ENCODE measurements at regions not wholly inside any gene's neighbourhood (a gene's known extent, or its start where the extent isn't known, plus 50 kb on each side); places are given as distances from the start of the nearest gene placed in this dataset.

- no peak for DNase-seq
Observed at GRCh38 chr13:108439556-108439955, 170.0 kb downstream of the TNFSF13B start.

GRCh38 chr13:108444448-108444847, 174.9 kb downstream of the TNFSF13B start:
- no peak for DNase-seq

GRCh38 chr13:108448891-108449290, 179.4 kb downstream of the TNFSF13B start:
- DNase-seq, result no peak

GRCh38 chr13:108451121-108451520, 178.3 kb upstream of the MYO16 start:
- DNase-seq, result no peak

- DNase-seq, result no peak
Observed at GRCh38 chr13:108455320-108455719, 174.1 kb upstream of the MYO16 start.

- no peak for DNase-seq
Observed at GRCh38 chr13:108460043-108460442, 169.4 kb upstream of the MYO16 start.

GRCh38 chr13:108460746-108461145, 168.7 kb upstream of the MYO16 start:
- DNase-seq, result no peak

- no peak for DNase-seq
Observed at GRCh38 chr13:108463340-108463739, 166.1 kb upstream of the MYO16 start.

- no peak for DNase-seq
Observed at GRCh38 chr13:108470921-108471320, 158.5 kb upstream of the MYO16 start.

- no peak for DNase-seq
Observed at GRCh38 chr13:108475181-108475580, 154.2 kb upstream of the MYO16 start.

- no peak for DNase-seq
Observed at GRCh38 chr13:108477376-108477775, 152.0 kb upstream of the MYO16 start.

- DNase-seq, result no peak
Observed at GRCh38 chr13:108478179-108478578, 151.2 kb upstream of the MYO16 start.

GRCh38 chr13:108483981-108484380, 145.4 kb upstream of the MYO16 start:
- DNase-seq, result no peak

- no peak for DNase-seq
Observed at GRCh38 chr13:108486096-108486495, 143.3 kb upstream of the MYO16 start.

GRCh38 chr13:108494991-108495645, 134.3 kb upstream of the MYO16 start:
- no peak for DNase-seq

GRCh38 chr13:108495646-108496361, 133.6 kb upstream of the MYO16 start:
- peak; percentile 20 to 29 for DNase-seq

- DNase-seq, result peak; percentile 19 to 20
Observed at GRCh38 chr13:108496362-108497210, 132.8 kb upstream of the MYO16 start.

GRCh38 chr13:108500711-108501110, 128.7 kb upstream of the MYO16 start:
- DNase-seq, result no peak

GRCh38 chr13:108508263-108508662, 121.1 kb upstream of the MYO16 start:
- no peak for DNase-seq

- DNase-seq, result no peak
Observed at GRCh38 chr13:108525827-108526226, 103.6 kb upstream of the MYO16 start.

GRCh38 chr13:108526286-108526685, 103.1 kb upstream of the MYO16 start:
- DNase-seq, result no peak

GRCh38 chr13:108527844-108528243, 101.6 kb upstream of the MYO16 start:
- no peak for DNase-seq

GRCh38 chr13:108528303-108528702, 101.1 kb upstream of the MYO16 start:
- DNase-seq, result no peak

- no peak for DNase-seq
Observed at GRCh38 chr13:108533842-108534241, 95.6 kb upstream of the MYO16 start.

All from activated T-cell treated with anti-CD3 and anti-CD28 coated beads, Interleukin-2, amount 50 U/mL, for 48 hours (primary cell).